ENCODE measurements at regions not wholly inside any gene's neighbourhood (a gene's known extent, or its start where the extent isn't known, plus 50 kb on each side); places are given as distances from the start of the nearest gene placed in this dataset.

- Histone ChIP-seq H3K4me3 (ENCODE audit: low read length) (no peak overlapping the region), H3K9me3 (ENCODE audit: low read length) (no peaks in the 10 kb centered on the region), H3K36me3 (ENCODE audit: low read depth, low read length) (no peaks in the 10 kb centered on the region), H3K27me3 (ENCODE audit: low read length) (peaks cover 6% of the 10 kb centered on the region; the same call in 1 of the 2 replicates), H2AFZ (ENCODE audit: low read length) (no peak overlapping the region), H3K9me2 (replicated peaks; ENCODE audit: low read length) (no peaks in the 10 kb centered on the region), H3K9ac (ENCODE audit: low read length) (no peak overlapping the region), H3F3A (ENCODE audit: low read length, unreplicated experiment) (no peaks in the 10 kb centered on the region), H3K4me2 (ENCODE audit: low read length) (no peak overlapping the region), H4K20me1 (ENCODE audit: low read length) (no peaks in the 10 kb centered on the region), H3K4me1 (ENCODE audit: insufficient read depth, low read length) (no peaks in the 10 kb centered on the region), H3K27ac (ENCODE audit: low read length) (no peak overlapping the region), H3K79me2 (ENCODE audit: low read length) (no peaks in the 10 kb centered on the region)
- POLR2A ChIA-PET (ENCODE audit: unreplicated experiment): no interaction called here
- intact Hi-C loops (cut with micrococcal nuclease): no loop called here
- CTCF ChIA-PET: no interaction called here
- no peak for TF ChIP-seq EZH2 (IDR thresholded peaks at IDR 0.05; ENCODE audit: low read length, unreplicated experiment)
- no peak for TF ChIP-seq EZH2phosphoT487 (IDR thresholded peaks at IDR 0.05; ENCODE audit: borderline replicate concordance, low read length)
- no peak for TF ChIP-seq CTCF (conservative IDR thresholded peaks at IDR 0.05; ENCODE audit: low read depth, low read length)
- ATAC-seq (no peak), DNase-seq (no peak)
- no TSS peak for BruUV-seq (replicated peaks)
Observed at GRCh38 chr4:188370777-188371176, 231.5 kb downstream of the TRIML1 start.

- ChIA-PET CTCF (no interaction called here), POLR2A (ENCODE audit: unreplicated experiment) (no interaction called here)
- intact Hi-C loops (cut with micrococcal nuclease): no loop called here
- Histone ChIP-seq H3K9me2 (replicated peaks; ENCODE audit: low read length) (no peaks in the 10 kb centered on the region), H3K9me3 (ENCODE audit: low read length) (no peaks in the 10 kb centered on the region), H4K20me1 (ENCODE audit: low read length) (no peaks in the 10 kb centered on the region), H3K79me2 (ENCODE audit: low read length) (no peaks in the 10 kb centered on the region), H3K4me3 (ENCODE audit: low read length) (no peak overlapping the region), H3K27me3 (ENCODE audit: low read length) (peaks cover 6% of the 10 kb centered on the region; the same call in 1 of the 2 replicates), H2AFZ (ENCODE audit: low read length) (no peak overlapping the region), H3K27ac (ENCODE audit: low read length) (no peak overlapping the region), H3K4me1 (ENCODE audit: insufficient read depth, low read length) (no peaks in the 10 kb centered on the region), H3K9ac (ENCODE audit: low read length) (no peak overlapping the region), H3K36me3 (ENCODE audit: low read depth, low read length) (no peaks in the 10 kb centered on the region), H3K4me2 (ENCODE audit: low read length) (no peak overlapping the region), H3F3A (ENCODE audit: low read length, unreplicated experiment) (no peaks in the 10 kb centered on the region)
- no TSS peak for BruUV-seq (replicated peaks)
- DNase-seq (peak; percentile 57), ATAC-seq (no peak)
- TF ChIP-seq EZH2phosphoT487 (IDR thresholded peaks at IDR 0.05; ENCODE audit: borderline replicate concordance, low read length) (no peak), CTCF (conservative IDR thresholded peaks at IDR 0.05; ENCODE audit: low read depth, low read length) (no peak), EZH2 (IDR thresholded peaks at IDR 0.05; ENCODE audit: low read length, unreplicated experiment) (no peak)
Observed at GRCh38 chr4:188372058-188372457, 232.8 kb downstream of the TRIML1 start.

- DNase-seq (peak; percentile 8), ATAC-seq (no peak)
- H3K9me3 ChIP-seq (ENCODE audit: low read length): no peaks in the 10 kb centered on the region
- intact Hi-C loops (cut with micrococcal nuclease): no loop called here
- no peak overlapping the region for H3K9ac ChIP-seq (ENCODE audit: low read length)
- no peak for TF ChIP-seq EZH2phosphoT487 (IDR thresholded peaks at IDR 0.05; ENCODE audit: borderline replicate concordance, low read length)
- TF ChIP-seq CTCF (conservative IDR thresholded peaks at IDR 0.05; ENCODE audit: low read depth, low read length): no peak
- TF ChIP-seq EZH2 (IDR thresholded peaks at IDR 0.05; ENCODE audit: low read length, unreplicated experiment): no peak
- no peak overlapping the region for H2AFZ ChIP-seq (ENCODE audit: low read length)
- H3K79me2 ChIP-seq (ENCODE audit: low read length): no peaks in the 10 kb centered on the region
- no peaks in the 10 kb centered on the region for H3K4me1 ChIP-seq (ENCODE audit: insufficient read depth, low read length)
- ChIA-PET CTCF (no interaction called here), POLR2A (ENCODE audit: unreplicated experiment) (no interaction called here)
- no peaks in the 10 kb centered on the region for H3K36me3 ChIP-seq (ENCODE audit: low read depth, low read length)
- H3K4me3 ChIP-seq (ENCODE audit: low read length): no peak overlapping the region
- no peaks in the 10 kb centered on the region for H3F3A ChIP-seq (ENCODE audit: low read length, unreplicated experiment)
- H3K27me3 ChIP-seq (ENCODE audit: low read length): no peaks in the 10 kb centered on the region
- no peaks in the 10 kb centered on the region for H3K9me2 ChIP-seq (replicated peaks; ENCODE audit: low read length)
- no peak overlapping the region for H3K27ac ChIP-seq (ENCODE audit: low read length)
- H3K4me2 ChIP-seq (ENCODE audit: low read length): no peak overlapping the region
- H4K20me1 ChIP-seq (ENCODE audit: low read length): no peaks in the 10 kb centered on the region
- no TSS peak for BruUV-seq (replicated peaks)
Observed at GRCh38 chr4:188372829-188373228, 233.6 kb downstream of the TRIML1 start.

Data from PC-3 (cell line).